22Rv1 (cell line): ENCODE measurements at regions not wholly inside any gene's neighbourhood (a gene's known extent, or its start where the extent isn't known, plus 50 kb on each side); places are given as distances from the start of the nearest gene placed in this dataset.

Experiments used
- CTCF ChIP-seq: fragments of 450-650 bp; IDR thresholded peaks from 2 replicates; pipeline ENCODE4 v1.5.1; 2017; ENCODE audit warnings: mild to moderate bottlenecking
- ZFX ChIP-seq: fragments of 450-650 bp; IDR thresholded peaks from 2 replicates; pipeline ENCODE4 v1.6.1; 2017; ENCODE audit warnings: antibody characterized with exemption, borderline replicate concordance

GRCh38 chr4:44961001-44961755 lies 234.8 kb upstream of the GNPDA2 start:
- TF ChIP-seq CTCF, result no peak
- TF ChIP-seq ZFX, result no peak
